HL-60 (cell line): ENCODE measurements at regions not wholly inside any gene's neighbourhood (a gene's known extent, or its start where the extent isn't known, plus 50 kb on each side); places are given as distances from the start of the nearest gene placed in this dataset.
"Not testable (repeated sequence)": the region's sequence is repeated elsewhere in the genome, so short reads cannot be mapped to it uniquely, and the experiment has no call there.

ENCODE experiments used
- DNase-seq, 2 experiments: peaks; one replicate each; pipeline ENCODE4 v3.0.0-alpha.2; 2010 to 2020; ENCODE audit warnings: low read depth in 1 of 2, low spot score in 1 of 2
- H3K27ac ChIP-seq: fragments of 250-450 bp; sonication (Bioruptor Pico); replicated peaks from 2 replicates; pipeline ENCODE4 v1.5.1; 2020; ENCODE audit warnings: mild to moderate bottlenecking, moderate library complexity
- H3K27me3 ChIP-seq: fragments of 250-450 bp; sonication (Bioruptor Pico); 2 replicates; pipeline ENCODE4 v1.5.1; 2021; ENCODE audit warnings: mild to moderate bottlenecking, moderate library complexity; ENCODE audit not compliant: insufficient read depth, poor library complexity, severe bottlenecking
- H3K4me3 ChIP-seq: replicated peaks from 2 replicates; pipeline ENCODE4 v1.5.1; 2011; ENCODE audit warnings: mild to moderate bottlenecking, control low read depth, low read length; ENCODE audit not compliant: insufficient read depth
- CTCF ChIP-seq: IDR thresholded peaks from one replicate; pipeline ENCODE4 v1.5.1; 2011; ENCODE audit warnings: low read length, control low read depth, inconsistent platforms; ENCODE audit not compliant: insufficient read depth
- GABPA ChIP-seq: IDR thresholded peaks from 2 replicates; pipeline ENCODE4 v1.6.1; 2012; ENCODE audit warnings: low read depth
- POLR2AphosphoS5 ChIP-seq: IDR thresholded peaks from 2 replicates; pipeline ENCODE4 v1.6.1; 2012; ENCODE audit warnings: low read depth
- SPI1 ChIP-seq: IDR thresholded peaks from 2 replicates; pipeline ENCODE4 v1.6.1; 2012; ENCODE audit warnings: low read depth, mild to moderate bottlenecking, borderline replicate concordance
- TF ChIP-seq, protein P1 (sequence below): IDR thresholded peaks from 2 replicates; pipeline ENCODE4 v1.6.1; 2012; ENCODE audit warnings: low read depth; ENCODE audit not compliant: insufficient replicate concordance

- not testable (repeated sequence) for DNase-seq, H3K27ac ChIP-seq, H3K27me3 ChIP-seq
Observed at GRCh38 chr13:63218596-63218995, 1802.9 kb upstream of the PCDH20 start.

DNA sequence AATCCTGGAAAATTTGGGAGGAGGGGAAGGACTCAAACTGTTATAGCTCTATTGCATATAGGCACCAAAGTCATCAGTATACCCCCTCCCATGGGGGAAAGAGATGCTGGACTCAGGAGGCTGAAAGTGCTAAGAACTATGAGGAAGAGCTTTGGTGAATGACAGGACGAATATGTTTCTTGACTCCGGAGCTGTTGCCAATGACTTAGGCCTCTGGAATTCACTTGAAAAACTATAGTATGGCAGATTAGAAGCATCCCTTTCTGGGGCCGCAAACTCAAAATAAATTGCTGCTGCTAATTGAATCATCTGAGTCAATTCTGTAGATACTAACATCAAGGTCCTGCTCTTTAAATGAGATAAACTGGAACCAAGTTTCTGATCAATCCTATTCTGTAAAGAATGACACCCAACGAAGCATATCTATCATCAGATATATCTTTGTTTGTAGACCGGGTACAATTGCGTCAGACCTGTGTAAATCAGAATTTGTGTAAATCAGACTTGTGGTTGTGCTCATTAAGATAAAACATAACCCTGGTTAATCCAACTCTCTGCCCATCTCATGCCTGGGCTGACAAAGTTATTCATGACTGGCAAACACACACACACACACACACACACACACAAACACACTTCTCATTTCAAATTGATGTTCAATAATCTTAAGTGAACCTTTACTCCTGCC lies 1793.8 kb upstream of the PCDH20 start:
- H3K27me3 ChIP-seq = no peaks in the 10 kb centered on the region
- TF ChIP-seq GABPA (no peak), SPI1 (no peak), POLR2AphosphoS5 (no peak), CTCF (no peak)
- TF ChIP-seq, protein P1, sequence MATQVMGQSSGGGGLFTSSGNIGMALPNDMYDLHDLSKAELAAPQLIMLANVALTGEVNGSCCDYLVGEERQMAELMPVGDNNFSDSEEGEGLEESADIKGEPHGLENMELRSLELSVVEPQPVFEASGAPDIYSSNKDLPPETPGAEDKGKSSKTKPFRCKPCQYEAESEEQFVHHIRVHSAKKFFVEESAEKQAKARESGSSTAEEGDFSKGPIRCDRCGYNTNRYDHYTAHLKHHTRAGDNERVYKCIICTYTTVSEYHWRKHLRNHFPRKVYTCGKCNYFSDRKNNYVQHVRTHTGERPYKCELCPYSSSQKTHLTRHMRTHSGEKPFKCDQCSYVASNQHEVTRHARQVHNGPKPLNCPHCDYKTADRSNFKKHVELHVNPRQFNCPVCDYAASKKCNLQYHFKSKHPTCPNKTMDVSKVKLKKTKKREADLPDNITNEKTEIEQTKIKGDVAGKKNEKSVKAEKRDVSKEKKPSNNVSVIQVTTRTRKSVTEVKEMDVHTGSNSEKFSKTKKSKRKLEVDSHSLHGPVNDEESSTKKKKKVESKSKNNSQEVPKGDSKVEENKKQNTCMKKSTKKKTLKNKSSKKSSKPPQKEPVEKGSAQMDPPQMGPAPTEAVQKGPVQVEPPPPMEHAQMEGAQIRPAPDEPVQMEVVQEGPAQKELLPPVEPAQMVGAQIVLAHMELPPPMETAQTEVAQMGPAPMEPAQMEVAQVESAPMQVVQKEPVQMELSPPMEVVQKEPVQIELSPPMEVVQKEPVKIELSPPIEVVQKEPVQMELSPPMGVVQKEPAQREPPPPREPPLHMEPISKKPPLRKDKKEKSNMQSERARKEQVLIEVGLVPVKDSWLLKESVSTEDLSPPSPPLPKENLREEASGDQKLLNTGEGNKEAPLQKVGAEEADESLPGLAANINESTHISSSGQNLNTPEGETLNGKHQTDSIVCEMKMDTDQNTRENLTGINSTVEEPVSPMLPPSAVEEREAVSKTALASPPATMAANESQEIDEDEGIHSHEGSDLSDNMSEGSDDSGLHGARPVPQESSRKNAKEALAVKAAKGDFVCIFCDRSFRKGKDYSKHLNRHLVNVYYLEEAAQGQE = no peak
- no peak overlapping the region for H3K4me3 ChIP-seq
- DNase-seq = no peak
- no peak overlapping the region for H3K27ac ChIP-seq

More at GRCh38 chr13:63218596-63218995, 1802.9 kb upstream of the PCDH20 start:
- not testable (repeated sequence) for H3K4me3 ChIP-seq

- TF ChIP-seq CTCF (no peak), GABPA (no peak), POLR2AphosphoS5 (no peak), SPI1 (no peak)
- TF ChIP-seq, protein P1 = no peak
- Histone ChIP-seq H3K4me3 (no peak overlapping the region), H3K27me3 (no peaks in the 10 kb centered on the region), H3K27ac (no peak overlapping the region)
- DNase-seq = no peak
Observed at GRCh38 chr13:63208826-63209225, 1793.2 kb upstream of the PCDH20 start.

GRCh38 chr13:63206461-63206860 lies 1790.8 kb upstream of the PCDH20 start:
- no peak for DNase-seq
- H3K27me3 ChIP-seq = no peaks in the 10 kb centered on the region
- H3K4me3 ChIP-seq = no peak overlapping the region
- H3K27ac ChIP-seq = no peak overlapping the region
- TF ChIP-seq GABPA = no peak
- TF ChIP-seq POLR2AphosphoS5 = no peak
- TF ChIP-seq SPI1 = no peak
- TF ChIP-seq, protein P1 = no peak
- TF ChIP-seq CTCF = no peak
